ENCODE measurements at regions not wholly inside any gene's neighbourhood (a gene's known extent, or its start where the extent isn't known, plus 50 kb on each side); places are given as distances from the start of the nearest gene placed in this dataset.
"Not testable (repeated sequence)": the region's sequence is repeated elsewhere in the genome, so short reads cannot be mapped to it uniquely, and the experiment has no call there.

DNA sequence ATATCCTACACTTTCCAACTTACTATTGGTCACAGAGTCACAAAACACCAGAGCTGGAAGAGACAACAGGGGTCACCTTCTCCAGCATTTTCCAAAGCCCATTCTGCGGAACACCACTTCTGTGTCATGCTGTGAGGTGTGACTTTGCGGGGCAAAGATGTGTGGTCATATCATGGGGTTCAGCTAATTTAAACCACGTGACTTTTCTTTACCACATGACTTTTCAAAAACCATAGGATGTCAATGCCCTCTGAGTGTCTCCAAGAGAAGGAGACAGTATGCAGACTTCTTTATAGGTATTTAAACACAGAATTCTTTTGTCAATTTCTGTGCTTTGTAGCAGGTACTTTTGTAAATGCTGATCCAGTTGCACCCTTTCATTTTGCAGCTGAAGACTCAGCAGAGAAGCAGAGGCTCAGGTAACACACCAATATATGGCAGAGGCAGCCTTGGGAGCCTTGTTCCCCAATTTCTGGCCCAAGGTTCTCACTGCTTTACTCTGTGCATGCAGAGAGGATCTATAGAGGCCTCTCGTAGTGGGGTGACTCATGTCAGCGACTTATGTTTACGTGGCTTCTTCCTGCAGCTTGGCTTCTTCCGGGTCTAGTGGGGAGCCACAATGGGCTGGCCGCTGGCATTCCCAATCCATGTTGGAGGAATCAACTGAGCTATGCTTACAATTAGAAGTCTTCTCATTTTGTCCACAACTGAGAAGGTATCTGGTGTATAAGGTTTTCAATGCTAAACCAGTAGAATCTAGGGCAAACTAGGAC, 104.0 kb upstream of the RHOBTB1 start:
- DNase-seq (ENCODE audit: low read depth) = peak; percentile 6

DNA sequence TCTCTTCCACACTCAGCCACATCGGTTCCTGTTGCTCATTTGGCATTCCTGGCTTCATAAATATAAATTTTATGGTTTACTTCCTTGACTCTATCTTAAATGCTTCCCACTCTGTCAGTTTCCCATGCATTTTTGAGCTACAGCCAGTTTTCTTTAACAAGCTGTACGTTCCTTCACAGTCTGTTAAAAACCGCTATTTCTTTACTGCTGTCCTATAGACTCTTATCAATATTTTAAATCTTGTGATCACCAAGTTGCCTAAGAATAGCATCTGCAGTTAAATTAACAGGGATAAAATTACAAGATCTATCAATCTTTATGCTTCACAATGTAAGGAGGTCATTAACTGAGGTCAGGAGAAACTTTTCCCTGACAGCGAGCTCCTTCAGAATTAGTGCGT, 103.1 kb upstream of the RHOBTB1 start:
- no peak for DNase-seq (ENCODE audit: low read depth)

DNA sequence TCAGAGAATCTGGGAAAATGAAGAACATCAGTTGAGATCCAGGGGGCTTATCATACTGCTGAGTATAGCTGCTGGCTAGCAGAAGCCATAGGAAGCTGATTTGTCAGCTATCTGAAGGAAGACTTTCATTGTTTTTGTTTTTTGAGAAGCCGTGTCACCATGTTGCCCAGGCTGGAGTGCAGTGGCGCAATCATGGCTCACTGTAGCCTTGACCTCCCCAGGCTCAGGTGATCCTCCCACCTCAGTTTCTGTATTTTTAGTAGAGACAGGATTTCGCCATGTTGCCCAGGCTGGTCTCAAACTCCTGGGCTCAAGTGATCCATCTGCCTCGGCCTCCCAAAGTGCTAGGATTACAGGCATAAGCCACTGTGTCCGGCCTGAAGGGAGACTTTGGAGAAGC, 101.5 kb upstream of the RHOBTB1 start:
- not testable (repeated sequence) for DNase-seq (ENCODE audit: low read depth)

DNA sequence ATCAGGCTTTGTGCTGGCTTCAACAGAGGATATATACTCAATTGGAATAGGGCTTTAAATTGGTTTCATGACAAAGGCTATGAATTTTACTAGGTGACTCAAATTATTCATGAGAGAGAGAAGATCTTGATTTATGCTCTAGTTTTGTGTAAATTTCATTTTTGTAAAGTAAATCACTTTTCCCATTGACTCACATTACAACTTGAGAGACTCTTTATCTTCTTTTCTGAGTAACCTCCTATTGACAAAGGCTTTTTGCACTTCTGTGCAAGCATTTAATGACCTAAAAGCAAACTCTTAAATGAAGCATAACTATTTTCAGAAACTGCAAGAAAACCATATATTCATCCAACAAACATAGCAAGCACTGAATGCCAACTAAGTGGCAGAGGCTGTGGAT, 98.5 kb upstream of the RHOBTB1 start:
- DNase-seq (ENCODE audit: low read depth) = no peak

DNA sequence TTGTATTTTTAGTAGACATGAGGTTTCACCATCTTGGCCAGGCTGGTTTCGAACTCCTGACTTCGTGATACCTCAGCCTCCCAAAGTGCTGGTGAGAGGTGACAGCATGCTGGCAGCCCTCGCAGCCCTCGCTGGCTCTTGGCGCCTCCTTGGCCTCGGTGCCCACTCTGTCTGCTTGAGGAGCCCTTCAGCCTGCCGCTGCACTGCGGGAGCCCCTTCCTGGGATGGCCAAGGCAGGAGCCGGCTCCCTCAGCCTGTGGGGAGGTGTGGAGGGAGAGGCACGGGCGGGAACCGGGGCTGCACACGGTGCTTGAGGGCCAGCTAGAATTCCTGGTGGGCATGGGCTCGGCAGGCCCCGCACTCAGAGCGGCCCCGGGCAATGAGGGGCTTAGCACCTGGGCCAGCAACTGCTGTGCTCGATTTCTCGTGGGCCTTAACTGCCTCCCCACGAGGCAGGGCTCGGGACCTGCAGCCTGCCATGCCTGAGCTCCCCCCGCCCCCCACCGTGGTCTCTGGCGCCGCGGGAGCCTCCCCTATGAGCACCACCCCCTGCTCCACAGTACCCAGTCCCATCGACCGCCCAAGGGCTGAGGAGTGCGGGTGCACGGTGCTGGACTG, 96.5 kb upstream of the RHOBTB1 start:
- no peak for DNase-seq (ENCODE audit: low read depth)

DNA sequence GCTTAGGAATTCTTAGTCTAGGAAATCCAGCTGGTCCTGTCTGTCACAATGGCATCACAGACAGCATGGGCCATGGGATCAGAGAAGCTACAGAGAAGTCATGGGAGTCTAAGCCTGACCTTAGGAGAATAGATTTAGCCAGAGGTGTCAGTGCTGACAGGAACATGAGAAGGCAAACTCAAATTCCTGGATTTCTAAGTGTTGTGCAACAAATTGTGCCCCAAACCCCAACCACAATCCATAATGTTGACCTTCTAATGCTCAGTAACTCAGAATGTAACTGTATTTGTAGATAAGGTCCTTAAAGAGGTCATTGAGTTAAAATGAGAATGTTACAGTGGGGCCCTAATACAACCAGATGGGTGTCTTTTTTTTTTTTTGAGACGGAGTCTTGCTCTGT, 95.9 kb upstream of the RHOBTB1 start:
- no peak for DNase-seq (ENCODE audit: low read depth)

DNA sequence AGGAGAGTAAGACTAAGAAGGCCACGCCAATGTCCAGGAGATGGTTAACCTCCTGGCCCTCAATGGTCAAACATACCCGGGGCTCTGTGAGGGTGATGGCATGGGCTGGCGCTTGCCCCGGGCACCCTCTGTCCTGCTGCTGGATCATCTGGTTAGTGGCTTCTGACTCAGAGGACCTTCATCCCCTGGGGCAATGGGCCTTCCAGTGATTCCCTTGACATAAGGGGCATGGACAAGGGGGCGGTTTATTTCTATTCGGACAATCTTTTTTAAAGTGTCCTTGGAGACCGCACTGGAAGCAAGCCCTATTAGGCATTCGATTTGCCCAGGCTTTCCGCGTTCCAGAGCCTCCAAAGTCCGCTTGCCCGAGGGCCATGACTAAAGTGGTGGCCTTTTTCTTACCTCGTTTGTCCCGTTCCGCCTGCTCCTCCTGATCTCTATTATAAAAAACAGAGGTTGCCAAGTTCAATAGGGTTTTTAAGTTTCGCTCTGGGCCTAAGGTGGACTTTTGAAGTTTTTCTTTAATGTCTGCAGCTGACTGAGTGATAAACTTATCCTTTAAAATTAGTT, 93.4 kb upstream of the RHOBTB1 start:
- DNase-seq (ENCODE audit: low read depth) = not testable (repeated sequence)

DNA sequence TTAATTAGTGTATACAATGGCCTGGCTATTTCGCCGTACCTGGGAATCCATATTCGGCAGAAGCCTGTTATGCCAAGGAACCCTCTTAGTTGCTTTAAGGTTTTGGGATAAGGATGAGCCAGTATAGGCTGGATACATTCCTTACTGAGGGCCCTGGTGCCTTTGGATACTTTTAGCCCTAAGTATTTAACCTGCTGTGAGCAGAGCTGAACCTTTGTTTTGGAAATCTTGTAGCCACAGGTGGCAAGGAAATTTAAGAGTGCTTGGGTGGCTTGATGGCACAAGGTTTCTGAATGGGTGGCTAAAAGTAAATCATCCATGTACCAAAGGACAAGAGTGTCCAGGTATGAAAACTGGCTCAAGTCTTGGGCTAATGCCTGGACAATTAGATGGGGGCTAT, 92.2 kb upstream of the RHOBTB1 start:
- not testable (repeated sequence) for DNase-seq (ENCODE audit: low read depth)

DNA sequence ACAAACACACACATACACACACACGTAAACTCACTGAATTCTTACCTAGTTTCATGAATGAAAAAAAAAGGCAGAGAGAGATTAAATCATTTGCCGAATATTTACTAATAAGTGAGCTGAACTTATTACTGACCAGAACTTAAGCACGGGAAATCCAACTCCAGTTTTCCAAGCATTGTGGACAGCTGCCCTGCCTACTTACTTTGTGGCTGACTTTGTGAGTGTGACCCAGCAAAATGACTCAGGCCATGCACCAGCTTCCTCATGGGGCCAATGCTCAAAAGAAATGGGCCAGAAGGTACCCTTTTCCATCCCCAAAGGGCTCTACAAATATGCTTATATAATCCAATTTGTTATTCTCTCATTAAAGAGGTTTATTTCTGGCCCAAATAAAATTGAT, 87.4 kb upstream of the RHOBTB1 start:
- no peak for DNase-seq (ENCODE audit: low read depth)

DNA sequence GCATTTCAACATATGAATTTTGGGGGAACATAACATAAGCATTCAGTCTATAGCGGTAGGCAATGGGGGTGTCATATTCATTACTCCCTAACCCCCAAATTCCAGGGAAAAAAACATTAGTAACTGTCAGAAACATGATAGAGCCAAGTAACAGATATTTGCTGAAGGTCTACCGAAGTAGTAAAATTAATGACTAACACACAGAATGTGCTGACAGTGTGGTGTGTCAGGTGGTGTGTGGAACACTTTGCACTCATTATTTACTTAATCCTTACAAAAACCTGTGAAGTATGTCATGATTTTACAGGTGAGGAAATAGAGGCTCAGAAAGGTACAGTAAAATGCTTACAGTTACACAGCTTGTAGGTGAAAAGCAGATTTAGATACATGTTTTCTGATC, 85.4 kb upstream of the RHOBTB1 start:
- DNase-seq (ENCODE audit: low read depth) = no peak

DNA sequence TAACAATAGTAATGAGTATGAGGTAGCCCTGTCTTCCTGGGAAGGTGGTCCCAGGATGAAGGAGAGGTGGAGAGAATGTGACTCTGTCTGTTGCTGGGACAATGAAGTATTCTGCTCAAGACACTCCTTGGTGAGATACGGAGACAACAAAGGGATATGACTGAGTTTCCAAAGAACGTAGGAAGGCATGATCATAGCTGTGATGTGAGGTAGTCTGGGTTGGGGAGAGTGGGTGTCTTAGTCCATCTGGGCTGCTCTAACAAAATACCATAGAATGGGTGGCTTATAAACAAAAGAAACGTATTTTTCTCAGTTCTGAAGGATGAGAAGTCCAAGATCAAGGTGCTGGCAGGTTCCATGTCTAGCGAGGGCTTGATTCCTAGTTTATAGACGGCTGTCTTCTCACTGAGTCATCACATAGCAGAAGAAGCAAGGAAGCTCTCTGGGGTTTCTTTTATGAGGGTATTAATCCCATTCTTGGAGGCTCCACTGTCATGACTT, 84.9 kb upstream of the RHOBTB1 start:
- no peak for DNase-seq (ENCODE audit: low read depth)

DNA sequence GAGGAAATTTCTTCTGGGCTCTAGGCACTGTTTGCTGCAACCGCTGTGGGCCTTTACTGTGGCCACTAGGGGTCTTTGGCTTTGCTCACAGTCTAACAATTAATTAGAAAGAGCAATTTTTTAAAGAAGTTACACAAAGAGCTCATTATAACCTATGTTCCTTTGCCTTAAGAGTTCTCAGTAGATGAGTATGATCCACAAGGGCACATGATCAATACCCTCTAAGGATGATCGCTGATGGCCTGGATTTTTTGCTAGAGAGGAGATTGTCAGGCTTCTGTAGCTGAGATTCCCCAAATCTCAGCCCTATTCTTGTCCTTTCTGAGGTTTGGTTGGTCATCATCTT, 80.8 kb upstream of the RHOBTB1 start:
- DNase-seq (ENCODE audit: low read depth) = peak; percentile 23

DNA sequence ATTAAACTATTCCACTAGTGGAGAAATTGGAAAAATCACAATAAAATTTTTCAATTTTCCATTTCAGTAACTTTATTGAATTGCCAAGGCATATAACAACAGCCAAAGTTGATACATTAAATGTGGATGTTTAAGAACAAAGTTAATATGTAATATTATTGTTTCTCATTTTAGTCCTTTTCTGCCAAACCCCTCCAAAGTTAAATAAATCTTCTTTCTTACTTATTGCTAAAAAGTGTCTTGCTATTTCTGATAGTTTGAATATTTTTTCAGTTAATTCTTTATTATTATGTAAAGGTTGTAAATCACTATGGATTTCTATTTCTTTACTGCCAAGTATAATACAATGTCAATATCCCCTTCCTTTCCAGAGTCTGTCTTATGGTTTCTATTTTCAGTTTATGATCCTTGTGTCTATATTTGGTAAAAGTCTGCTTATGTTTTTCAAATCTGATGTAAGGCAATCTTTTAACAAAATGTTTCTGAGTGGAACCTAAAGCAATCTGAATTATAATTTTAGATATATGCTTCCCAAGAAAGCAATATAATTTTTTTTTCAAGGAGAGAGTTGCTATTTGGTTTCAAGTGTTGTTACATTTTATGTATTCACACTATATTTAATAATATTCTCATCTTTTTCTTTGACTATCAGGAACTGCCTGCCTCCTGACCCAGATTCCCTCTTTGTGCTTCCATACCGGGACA, 80.3 kb upstream of the RHOBTB1 start:
- DNase-seq (ENCODE audit: low read depth) = no peak

DNA sequence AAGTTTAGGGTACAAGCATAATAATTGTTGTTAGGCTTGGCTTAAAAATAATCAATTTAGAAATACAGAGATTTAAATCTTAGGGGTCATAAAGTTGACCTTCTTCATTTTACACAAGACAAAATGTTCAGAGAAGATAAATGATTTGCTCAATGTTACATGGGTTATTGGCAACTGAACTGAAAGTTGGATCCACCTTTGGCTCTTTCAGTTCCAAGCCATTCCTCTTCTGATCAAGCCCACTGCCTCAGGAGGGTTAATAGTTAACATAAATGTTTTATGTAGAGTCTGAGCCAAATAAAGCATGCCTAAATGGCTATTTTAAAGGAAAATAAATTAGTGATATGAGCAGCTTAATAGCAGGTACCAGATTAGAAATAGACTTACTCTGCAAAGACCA, 79.1 kb upstream of the RHOBTB1 start:
- no peak for DNase-seq (ENCODE audit: low read depth)

DNA sequence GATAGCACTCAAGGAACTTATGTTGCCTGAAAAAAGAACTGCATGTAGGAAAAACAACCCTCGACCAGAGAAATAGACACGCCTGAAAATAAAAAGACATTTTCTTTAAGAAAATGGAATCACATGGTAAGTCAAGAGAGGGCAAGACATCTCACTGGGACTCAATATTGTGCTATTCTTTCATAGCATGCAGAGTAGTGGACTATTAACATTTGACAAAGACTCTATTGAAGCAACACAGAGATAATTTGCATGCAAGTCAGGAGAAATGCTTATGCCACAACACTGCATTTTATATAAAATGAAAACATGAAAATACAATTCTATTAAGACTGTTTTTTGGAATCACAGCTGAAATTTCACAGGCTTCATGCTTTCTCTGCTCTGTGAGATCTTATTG, 77.9 kb upstream of the RHOBTB1 start:
- DNase-seq (ENCODE audit: low read depth) = no peak

DNA sequence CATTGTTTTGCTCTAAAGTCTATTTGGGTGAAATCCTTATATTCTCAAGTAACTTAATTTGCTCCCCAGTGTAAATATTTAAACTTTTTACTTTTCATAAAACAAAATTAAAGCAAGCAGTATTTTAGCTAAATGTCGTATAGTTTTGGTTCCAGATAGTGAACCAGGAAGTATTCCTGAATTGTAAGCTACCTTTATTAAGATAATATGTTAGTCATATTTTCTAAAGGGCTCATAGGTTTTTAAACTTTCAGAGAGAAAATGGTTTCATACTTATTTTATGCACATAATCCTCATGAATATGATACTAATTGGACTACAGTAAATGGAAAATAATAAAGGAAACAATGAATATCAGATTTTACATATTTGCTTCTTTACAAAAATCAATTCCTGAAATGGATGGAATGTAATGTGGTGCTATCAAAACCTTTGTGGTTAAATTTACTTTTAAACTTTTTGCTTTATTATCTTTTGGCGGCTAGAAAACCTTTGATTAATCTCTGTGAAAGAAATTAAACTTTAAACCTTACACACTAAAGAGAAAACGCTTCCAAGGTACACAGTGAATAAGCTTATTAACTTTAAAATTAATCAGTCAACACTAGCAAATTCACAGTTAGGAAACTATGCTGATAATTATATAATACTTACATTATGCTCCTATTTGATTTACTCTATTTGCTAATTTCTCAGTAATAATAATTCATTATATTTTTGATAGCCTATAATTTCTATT, 76.6 kb upstream of the RHOBTB1 start:
- DNase-seq (ENCODE audit: low read depth) = no peak

DNA sequence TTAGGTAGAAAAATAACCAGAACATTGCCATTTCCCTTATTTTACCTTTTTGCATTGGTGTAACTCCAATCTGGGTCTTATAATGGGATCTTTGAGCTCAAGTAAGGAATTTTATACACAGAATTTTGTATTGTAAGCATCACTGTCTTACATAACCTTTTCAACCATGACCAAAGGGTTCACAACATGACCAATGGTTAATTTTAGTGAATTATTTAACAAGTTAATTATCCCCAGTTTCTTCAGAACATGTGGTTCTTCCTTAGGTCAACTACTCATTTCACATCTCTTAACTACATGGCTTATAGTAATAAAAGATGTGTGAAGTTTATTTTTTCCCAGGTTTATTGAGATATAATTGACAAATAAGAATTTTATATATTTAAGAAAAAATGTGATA, 74.2 kb upstream of the RHOBTB1 start:
- DNase-seq (ENCODE audit: low read depth) = no peak

DNA sequence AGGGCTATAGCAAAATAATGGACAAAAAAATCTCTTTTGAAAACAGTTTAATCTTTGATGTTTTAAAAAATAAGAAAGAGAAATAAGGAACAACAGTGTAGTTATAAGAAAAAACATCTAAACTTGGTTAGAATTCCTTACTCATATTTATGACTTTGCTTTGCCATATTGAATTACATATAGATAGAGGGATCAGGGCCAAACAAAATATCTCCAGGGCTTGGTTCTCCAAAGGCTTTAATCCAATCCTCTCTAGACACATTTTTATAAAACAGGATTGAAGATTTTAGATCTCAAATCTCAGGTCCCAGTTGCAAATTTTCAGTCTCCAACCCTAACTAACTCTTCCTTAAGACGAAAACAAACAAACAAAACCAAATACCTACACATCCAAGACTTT, 72.6 kb upstream of the RHOBTB1 start:
- no peak for DNase-seq (ENCODE audit: low read depth)

DNA sequence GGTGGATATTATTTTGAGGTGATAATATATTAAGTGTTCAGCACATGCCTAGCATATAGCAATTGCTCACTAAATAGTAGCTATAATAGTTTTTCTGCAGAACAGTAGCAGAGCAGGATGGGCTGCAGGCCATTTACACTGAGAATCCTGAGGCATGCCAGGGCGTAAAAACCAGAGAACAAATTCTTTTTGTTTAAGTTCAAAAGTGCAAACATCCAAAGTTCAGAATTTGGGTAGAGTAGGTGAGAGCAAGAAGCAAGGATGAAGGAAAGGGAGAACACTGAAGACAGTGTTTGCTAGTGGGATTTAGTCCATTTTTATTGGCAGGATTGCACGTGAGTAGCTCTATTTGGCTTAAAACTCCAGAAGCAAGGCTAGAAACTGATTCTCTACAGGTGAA, 72.0 kb upstream of the RHOBTB1 start:
- DNase-seq (ENCODE audit: low read depth) = no peak

DNA sequence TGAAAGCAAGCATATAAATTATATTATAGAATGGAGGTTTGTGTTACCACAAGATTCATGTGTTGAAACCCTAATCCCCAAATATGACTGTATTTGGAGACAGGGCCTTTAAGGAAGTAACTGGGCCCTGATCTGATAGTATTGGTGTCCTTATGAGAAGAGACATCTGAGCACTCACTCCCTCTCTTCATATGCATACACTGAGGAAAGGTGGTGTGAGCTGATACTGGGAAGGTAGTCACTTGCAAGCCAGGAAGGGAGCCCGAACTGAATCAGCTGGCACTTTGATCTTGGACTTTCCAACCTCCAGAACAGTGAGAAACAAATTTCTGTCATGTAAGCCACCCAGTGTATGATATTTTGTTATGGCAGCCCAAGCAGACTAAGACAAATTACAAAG, 66.9 kb upstream of the RHOBTB1 start:
- DNase-seq (ENCODE audit: low read depth) = no peak

DNA sequence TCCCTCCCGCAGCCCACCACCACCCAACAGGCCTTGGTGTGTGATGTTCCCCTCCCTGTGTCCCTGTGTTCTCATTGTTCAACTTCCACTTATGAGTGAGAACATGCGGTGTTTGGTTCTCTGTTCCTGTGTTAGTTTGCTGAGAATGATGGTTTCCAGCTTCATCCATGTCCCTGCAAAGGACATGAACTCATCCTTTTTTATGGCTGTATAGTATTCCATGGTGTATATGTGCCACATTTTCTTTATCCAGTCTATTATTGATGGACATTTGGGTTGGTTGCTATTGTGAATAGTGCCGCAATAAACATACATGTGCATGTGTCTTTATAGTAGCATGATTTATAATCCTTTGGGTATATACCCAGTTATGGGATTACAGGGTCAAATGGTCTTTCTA, 59.1 kb upstream of the RHOBTB1 start:
- DNase-seq (ENCODE audit: low read depth) = not testable (repeated sequence)

DNA sequence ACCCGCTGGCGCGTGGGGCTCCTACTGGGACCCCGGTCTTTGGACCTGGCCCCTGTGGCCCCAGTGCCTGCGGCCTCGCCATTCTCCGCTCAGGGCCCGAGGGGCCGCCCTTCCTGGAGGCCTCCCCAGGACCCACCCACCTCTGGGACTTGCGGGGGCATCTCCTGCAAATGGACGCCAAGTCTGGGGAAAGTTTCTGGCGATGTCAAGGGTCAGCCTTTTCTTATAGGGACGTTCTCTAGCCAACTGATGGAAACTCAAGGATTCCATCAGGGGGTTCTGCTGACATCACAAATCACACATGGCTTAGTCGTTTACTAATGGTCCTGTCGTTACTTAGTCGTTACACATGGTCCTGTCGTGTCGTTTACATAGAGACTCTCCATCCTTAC, 57.7 kb upstream of the RHOBTB1 start:
- DNase-seq (ENCODE audit: low read depth) = no peak

Data from iris pigment epithelial cell (primary cell).